ENCODE measurements at regions not wholly inside any gene's neighbourhood (a gene's known extent, or its start where the extent isn't known, plus 50 kb on each side); places are given as distances from the start of the nearest gene placed in this dataset.

DNA sequence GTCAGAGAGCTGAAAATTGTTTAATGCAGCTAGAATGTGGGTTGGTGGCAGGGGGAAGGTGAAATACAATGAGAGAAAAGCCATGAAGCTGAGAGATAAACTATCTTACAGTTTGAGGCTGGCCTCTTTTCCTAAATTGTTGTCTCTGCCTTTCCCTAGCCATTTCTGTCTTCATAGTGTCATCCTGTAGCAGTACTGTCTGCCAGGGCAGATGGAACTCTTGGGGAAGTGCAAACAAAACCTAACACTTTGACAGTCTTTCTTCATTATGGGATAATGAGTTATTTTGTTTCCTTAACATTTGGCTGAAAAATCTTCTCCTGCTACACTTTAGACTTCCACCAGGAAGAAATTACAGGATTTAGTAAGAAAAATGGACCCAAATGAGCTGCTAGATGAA, 197.8 kb upstream of the ARX start:
- no peak for DNase-seq

DNA sequence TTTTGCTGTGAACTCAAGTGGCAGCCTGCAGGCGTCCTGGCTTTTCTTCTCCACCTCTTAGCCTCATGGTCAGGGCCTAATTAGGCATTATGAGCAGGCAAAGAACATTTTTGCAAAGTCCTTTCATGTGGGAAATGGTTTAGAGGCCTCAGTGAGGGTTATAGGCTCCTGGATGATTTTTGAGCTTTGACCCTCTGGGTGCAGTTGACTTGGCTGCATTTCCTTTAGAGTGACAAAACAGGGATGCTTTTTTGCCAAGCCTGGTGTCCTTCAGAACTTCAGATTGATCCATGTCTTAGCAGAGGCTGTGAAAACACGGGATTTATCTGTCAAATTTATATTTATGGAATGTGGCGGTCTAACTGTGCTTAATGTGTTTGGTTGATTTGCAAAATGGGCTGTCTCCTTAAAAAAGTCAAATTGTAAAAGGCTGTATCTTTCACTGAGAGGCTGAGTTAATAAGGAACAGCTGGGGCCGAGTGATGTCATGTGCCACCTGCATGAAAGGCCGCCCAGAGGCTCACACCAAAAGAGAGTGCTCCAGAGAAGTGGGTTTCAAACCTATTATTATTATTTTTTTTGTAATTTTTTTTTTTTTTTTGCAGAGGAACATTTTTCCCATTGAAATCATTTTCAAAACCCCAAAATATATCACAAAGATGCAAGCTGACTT, 192.2 kb upstream of the ARX start:
- no peak for DNase-seq

DNA sequence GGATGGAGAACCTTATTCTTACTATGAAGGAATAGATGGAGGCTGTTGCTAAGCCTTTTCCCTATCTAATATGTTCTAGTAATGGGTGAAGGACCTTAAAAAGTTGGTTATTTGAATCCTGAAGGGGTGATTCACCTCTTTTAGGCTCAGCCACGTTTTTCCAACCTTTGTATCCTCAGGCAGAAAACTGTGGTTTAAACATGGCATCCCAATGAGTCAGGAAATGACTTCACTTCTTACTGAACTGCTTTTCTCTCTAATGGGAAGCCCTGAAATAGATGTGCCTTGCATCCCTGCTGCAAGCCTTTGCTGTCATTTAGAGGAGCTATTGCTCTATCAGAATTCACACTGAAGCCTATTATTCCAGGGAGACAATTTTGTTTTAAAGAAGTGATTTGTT, 191.0 kb upstream of the ARX start:
- peak; percentile 44 for DNase-seq

DNA sequence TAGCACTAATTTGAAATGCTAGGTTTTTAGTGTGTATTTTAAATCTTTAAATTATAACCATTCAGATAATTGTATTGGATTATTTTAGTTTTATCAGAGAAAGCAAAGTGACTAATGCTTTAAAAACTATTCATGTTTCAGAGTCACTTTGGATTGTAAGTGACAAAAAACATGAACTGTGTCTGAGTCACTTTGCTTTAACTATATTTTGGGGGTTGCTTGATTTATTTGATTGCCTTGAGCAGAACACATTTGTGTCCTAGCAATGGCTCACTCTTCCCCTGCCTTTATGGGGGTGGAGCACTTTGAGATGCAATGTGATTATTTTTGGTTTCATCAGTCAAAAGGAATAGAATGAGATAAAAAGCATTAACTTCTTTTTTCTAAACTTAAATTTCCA, 188.4 kb upstream of the ARX start:
- DNase-seq = no peak

DNA sequence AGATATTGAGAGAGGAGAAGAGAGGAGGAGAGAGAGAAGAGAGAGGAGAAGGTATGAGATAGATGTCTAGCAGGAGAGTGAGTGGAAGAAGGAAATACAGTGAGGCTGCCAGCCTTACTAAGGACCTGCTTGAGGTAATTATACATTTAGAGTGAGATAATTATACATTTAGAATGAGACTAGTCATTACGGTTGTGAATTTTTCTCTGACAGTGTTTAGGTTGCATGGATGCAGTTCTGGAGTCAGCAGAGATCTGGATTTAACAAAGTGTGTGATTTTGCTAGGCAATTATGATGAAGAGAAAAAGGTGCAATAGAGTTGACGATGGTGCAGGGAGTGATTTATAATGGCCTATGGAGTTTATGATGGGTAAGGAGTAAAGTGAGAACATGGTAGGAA, 187.1 kb upstream of the ARX start:
- DNase-seq = no peak

DNA sequence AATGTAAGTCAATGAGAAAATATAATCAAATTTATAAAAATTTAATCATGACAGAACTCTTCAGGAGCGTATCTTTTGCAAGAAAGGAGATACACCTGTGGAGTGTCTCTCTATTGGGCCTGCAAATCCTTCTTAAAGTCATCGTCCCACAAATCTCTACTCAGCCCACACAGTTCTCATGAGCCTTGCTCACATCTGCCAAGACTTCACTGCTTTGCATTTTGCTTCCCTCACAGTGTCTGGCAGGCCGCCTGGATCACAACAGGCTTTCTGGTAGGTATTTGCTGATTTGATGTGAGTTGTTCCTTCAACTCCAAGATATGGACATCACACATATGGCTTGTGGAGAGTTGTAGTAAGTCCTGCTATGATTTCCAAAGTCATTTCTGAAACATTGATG, 183.1 kb upstream of the ARX start:
- DNase-seq = no peak

DNA sequence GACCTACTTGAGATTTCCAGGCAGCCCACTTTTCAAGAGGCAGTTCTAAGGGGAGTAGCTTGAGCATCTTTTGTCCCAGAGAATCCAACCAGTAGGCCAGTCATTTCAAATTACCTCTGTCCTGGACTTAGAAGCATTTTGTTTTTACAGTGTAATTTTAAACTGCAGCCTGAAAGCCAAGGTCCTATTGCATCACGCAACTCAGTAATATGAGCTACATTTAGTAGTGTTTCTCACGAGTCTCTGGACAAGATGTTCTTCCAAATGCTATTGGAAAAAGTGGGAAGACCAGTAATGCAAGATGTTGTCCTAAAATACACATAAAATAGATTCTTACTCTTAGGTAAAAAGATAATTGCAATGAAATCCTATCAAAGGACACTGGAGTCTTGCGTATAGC, 182.5 kb upstream of the ARX start:
- no peak for DNase-seq

DNA sequence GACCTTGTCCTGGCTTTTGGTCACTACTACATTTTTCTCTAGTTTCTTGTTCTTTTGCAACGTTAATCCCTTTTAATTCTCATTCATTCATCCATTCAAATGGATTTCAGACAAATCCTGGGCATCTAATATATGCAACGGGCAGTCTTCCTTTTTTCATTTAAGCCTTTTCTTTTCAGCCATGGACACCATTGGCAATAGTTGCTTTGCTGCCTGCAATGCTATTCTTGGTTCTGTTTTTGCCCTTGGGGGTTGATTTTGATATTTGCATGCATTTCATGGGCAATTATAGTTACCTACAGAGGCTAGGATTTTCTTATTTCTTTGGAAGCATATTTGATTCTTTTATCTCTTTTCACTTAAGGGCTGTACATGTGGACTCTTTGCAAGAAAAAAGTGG, 180.5 kb upstream of the ARX start:
- DNase-seq = no peak

DNA sequence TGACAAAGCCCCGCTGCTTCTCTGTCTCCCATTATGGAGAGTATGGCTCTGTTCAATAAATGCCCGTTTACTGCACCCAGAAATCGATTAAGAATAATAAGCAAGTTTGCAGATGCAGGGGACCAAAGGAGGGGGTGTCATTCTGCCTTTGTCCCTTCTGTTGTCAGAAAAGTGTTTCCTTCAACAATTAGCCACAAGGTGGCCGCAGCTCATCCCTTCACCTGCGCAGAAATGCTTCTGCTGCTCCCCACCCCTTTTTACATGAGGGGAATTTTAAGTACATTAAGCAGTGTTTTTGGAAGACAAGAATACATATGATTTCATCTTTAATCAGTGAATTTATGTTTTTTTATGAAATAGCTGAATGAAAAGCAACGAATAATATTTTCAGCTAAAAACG, 175.6 kb upstream of the ARX start:
- no peak for DNase-seq

DNA sequence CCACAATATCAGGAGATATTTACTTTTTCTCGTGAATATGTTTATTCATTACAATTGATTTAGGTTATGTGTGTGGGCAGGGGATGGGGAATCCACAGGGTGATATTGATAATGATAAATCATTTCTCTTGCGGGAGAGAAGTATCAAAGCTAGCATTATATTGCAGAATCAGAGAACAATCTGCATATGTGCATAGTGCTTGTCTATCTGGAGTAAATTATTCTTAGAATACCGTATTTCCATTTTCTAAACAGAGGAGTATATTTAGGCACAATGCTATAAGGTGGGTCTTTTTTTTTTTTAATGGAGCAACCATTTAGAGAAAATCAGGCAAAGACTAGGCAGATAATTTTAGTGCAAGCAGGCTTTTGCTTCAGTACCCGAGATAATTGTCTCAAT, 166.0 kb upstream of the ARX start:
- no peak for DNase-seq

DNA sequence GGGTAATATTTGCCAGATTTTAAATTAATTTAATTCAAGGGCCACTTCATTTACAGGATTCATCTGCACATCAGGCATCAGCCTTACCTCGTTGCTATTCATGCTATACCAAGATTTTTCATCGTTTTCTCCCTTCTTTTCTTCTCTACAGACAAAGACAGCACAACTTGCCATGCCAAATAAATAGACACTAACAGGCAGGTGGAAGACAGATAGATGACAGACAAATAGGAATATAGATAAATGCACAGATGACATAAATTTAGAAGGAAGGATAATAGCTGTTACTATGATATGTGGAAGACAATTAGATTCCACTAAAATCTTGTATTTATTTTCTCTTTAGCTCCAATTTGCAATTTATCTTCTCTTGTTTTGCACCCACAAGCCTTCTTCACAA, 164.5 kb upstream of the ARX start:
- DNase-seq = no peak

DNA sequence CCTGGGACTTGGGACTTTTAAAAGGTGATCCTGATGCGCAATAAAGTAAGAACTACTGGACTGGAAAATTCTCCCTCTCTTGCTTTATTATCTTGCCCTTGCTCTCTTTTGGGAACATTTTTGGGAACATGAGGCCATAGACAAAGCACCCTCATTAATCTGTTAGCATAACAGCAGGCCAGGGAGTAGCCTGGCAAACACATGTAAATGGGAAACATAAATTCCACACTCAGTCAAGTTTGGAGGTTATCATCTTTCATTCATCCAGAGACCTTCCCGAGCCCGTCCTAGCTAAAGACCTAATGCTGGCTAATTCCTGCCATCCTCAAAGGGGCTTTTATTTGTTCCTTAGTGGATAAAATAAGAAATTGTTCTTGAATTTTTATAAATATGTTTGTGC, 162.8 kb upstream of the ARX start:
- no peak for DNase-seq

DNA sequence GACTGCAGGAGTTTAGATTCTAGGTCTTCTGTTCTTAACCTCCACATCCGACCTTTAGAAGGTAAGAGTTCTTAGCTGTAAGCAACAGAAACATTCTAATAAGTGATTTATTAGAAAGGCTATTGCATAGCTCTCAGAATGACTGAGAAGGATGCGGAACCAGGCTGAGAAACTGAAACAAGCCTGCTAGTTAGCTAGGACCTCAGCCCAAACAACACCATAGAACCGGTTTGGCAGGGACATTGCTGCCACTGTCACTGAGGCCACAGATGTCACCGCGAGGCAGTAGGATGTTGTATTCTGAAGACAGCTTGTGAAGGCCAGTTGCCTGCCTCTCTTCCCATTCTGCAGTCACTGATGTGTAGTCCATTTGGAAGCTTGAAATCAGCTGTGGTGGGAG, 160.0 kb upstream of the ARX start:
- no peak for DNase-seq

DNA sequence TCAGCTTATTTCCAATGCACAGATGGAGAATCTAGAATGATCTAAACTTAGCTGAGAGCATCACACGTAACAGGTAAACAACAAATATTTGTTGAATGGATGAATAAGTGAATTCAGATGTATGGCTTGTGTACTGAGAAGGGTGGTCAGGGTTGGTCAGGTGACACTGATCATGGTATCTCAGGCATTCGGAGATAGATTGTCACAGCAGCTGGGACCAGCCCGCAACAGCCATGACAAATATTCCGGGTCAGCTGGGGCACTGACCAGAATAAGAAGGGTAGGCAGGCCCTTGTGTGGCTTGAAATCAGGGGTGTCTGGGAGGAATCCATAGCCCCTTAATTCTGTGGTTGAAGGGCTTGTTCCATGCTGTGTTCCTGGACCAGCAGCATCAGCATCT, 159.4 kb upstream of the ARX start:
- DNase-seq = no peak

DNA sequence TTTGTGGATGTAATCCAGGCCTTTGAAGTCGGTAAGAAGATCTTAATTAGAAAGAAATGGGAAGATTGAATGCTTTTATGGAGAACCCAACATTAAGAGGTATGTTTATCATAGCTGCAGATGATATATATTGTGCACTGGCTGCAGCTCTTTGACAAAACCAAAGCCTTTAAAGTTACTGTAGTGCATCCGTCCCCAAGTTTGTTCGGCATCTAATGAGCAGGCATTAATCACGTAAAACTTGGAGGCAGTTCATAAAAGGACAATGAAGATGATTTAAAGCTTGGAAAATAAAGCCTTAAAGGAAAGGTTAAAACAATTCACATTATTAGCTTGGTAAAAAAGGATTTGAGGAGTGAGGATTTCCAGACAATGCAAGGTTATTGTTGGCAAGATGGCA, 150.8 kb upstream of the ARX start:
- DNase-seq = no peak

DNA sequence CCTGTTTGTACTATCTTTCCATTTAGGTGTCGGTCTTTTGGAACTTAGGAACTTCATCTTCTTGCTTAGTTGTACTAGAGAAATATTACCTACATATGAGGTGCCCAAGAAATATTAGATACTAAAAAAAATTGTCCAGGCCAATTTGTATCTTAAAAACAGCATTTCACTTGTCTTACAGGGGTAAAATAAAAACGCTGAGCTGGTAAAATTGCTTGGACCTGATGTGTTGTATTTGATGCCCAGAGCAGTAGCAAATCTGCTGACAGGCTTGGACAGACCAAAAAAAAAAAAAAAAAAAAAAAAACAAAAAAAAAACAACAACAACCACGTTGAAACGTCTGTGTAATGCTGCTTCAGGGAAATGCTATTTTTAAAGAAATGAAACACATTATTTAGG, 150.4 kb upstream of the ARX start:
- no peak for DNase-seq

DNA sequence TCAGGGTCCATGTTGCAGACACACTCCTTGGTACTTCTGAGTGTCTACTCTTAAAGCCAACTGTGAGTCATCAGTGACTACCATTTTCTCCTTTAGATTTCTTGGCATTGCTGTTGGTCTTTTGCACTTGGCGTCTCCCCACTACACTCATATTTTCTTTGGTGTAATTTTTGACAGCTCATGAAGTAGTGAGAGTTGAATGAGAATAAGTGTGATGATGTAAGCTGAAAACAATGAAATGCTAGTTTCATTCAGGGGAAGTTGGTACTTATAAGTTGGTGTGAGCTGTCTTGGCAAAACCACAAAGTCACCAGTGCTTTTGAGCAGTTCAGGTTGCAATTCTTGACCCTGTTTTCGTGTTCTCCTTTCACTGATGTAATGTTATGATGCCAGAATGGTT, 142.9 kb upstream of the ARX start:
- no peak for DNase-seq

DNA sequence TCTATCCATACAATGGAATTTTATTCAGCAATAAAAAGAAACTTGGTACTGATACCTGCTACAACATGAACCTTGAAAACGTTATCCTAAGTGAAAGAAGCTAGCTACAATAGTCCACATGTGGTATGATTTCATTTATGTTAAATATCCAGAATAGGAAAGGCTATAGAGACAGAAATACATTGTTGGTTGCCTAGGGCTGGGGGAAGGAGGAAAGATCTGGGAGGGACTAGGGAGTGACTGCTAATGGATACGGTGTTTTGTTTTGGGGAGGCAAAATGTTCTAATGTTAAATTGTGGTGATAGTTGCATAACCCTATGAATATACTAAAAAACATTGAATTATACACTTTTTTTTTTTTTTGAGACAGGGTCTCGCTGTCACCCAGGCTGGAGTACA, 141.1 kb upstream of the ARX start:
- DNase-seq = no peak

DNA sequence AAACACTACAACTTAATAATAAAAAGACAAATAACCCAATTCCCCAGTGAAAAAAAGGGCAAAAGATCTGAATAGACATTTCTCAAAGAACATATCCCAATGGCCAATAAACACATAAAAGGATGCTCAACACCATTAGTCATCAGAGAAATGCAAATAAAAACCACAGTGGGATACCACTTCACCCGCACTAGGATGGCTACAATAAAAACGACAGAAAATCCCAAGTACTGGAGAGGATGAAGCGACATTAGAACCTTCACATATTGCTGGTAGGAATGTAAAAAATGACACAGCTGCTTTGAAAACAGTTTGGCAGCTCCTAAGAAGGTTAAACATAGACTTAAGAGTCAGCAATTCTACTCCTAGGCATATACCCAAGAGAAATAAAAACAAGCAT, 140.6 kb upstream of the ARX start:
- peak; percentile 16 for DNase-seq

DNA sequence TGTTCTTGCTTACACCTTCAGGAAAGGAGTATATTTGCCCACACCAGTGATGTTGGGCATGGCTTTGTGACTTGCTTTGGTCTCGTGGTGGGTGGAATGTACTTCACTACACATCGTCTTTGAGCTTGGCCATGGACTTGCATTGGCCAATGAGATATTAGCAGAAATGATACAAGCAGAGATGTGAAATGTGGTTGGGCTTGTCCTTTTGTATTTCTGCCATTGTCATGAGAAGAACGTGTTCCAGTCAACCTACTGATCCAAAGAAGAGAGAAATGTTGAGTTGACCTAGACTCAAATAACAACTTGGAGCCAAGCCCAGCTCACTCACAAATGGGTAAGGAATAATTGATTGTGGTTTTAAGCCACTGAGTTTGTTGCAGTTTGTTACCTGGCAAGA, 138.4 kb upstream of the ARX start:
- no peak for DNase-seq

DNA sequence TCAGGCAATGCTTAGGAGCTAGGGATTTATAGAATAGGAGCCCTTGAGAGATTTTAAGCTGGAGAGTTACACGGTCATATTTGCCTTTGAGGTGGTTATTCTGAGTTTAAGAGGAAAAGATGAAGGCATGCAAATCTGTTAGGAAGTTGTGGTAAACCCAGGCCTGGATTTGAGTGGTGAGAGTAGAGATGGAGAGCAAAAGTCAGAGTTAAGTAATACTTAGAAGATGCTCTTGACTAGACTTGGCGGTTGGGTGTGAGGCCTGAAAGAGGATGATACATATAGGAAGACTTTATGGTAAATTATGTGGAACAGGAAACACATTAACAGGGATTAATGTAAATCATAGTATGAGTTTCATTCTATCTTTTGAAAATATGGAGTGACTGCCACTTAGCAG, 136.0 kb upstream of the ARX start:
- DNase-seq = no peak

DNA sequence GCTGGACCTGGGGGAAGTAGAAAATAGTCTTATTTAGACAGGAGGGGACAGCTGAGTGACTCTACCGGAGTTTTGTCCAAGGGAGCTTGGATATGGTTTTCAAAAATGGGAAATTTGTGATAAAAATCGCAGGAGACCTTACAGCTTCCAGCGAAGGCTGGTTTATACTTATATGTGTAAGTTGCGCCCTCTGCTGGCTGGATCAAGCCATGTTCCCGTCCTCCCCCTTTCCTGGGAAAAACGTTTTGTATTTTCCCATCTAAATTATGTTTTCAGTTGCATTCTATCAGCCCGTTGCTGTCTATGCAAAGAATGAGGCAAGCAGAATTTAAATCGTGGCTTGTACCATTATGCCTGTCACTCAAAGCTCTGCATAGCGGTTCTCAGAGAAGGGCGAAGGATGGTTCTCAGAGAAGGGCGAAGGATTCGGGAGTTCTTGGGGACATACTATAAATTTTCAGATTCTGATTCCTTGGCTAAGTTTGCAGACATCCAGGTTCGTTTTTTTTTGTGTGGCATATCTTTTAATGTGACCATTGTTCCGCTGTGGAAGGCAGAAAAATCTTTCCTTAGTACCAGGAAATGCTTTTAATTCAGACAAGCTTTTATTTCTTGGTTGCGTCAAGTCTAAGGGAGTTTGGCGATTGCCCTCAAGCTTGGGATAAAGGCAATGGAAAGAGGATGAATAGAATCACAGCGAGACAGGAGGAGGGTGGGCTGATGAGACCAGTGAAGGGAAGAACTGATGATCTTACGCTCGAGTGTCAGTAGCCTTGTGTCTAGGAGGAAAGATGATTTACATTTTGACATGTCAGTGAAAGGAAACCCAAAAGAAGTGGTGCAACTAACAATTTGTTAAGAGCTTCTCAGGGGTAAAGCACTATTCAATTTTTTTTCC, 128.5 kb upstream of the ARX start:
- DNase-seq = peak; percentile 16

DNA sequence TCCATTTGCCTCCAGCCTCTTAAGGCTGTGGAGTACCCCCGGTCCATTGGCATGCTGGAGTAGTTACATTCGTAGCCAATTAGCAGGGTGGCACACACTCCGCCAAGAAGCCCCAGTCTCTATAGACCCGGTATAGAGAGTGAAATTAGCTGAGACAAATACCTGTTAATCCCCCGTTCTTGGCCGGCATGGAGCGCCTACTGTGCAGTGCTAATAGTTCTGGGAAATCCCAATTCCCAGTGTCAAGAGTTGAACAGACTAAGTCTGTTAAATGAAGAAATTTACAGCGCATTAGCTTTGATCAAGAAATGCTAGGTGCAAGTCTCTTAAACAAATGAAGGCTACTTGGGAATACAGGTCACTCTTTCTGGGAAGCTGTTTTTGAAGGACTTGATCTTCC, 127.8 kb upstream of the ARX start:
- no peak for DNase-seq

DNA sequence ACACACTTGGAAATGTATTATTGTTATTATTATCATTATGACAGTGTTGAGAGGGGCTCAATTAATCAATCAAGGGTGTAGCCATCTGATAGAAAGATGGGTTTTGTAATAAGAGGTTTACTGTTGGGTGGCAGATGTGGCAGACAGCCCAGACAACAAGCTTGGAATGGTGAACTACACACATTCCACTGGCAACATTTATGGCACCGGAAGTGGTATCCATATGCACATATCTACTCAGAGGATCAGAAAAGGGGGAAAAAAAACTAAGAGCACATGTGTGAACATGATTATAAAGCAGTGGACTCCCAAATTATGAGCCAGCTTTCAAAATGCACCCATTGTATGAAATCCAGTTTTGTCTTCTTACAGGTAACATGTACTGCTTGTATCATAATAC, 125.9 kb upstream of the ARX start:
- DNase-seq = peak; percentile 0

DNA sequence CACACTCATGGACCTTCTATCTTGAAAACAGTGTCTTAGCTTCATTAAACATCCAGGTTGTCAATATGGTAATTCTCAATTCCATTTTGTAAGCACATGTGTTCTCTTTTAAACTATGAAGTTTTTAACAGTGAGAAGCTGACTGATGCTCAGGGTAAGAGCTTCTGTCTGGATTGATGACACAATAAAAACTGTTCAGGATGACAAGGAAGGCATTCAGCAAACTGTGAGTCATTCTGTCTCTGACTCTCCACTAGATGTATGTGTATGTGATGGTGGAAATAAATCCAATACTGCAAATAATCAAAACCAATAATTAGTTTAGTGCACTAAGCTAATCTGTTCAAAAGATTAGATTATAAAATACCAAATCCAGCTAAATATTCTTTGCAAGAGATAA, 115.3 kb upstream of the ARX start:
- no peak for DNase-seq

Measured in EL (cell line).